ENCODE measurements at regions not wholly inside any gene's neighbourhood (a gene's known extent, or its start where the extent isn't known, plus 50 kb on each side); places are given as distances from the start of the nearest gene placed in this dataset.

- TF ChIP-seq CTCF (IDR thresholded peaks at IDR 0.05; ENCODE audit: low read depth, low read length), result no peak
- H3K4me3 ChIP-seq (replicated peaks in 1 of 2; ENCODE audit: low read depth in 2 of 2, low read length in 2 of 2), result no peak overlapping the region
- DNase-seq (ENCODE audit: low read depth in 2 of 2), result no peak
These were observed 178.3 kb downstream of the FBXO8 start for GRCh38 chr4:174105202-174105601.

DNA sequence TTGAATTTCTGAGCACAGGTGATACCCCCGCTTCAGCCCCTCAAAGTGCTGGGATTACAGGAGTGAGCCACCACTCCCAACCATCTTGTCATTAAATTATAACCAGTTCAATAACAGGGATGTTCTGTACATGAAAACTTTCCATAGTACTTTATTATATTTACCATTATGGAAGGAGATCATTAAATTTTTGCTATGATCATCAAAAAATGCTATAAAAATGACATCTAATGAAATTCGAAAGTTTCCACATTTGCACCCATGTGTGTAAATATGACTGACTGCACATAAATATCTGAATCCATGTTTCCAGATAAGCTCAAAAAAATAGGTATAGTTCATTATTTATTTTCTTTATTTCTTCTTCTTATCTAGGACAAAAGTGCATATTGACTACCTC lies 182.6 kb downstream of the FBXO8 start:
- no peak for TF ChIP-seq CTCF (IDR thresholded peaks at IDR 0.05; ENCODE audit: low read depth, low read length)
- no peak overlapping the region for H3K4me3 ChIP-seq (replicated peaks in 1 of 2; ENCODE audit: low read depth in 2 of 2, low read length in 2 of 2)
- DNase-seq (ENCODE audit: low read depth in 2 of 2), result no peak

GRCh38 chr4:174099712-174100111 lies 183.8 kb downstream of the FBXO8 start:
- no peak for TF ChIP-seq CTCF (IDR thresholded peaks at IDR 0.05; ENCODE audit: low read depth, low read length)
- H3K4me3 ChIP-seq (replicated peaks in 1 of 2; ENCODE audit: low read depth in 2 of 2, low read length in 2 of 2), result no peak overlapping the region
- no peak for DNase-seq (ENCODE audit: low read depth in 2 of 2)

GRCh38 chr4:174096999-174097398 lies 186.5 kb downstream of the FBXO8 start:
- no peak overlapping the region for H3K4me3 ChIP-seq (replicated peaks in 1 of 2; ENCODE audit: low read depth in 2 of 2, low read length in 2 of 2)
- DNase-seq (ENCODE audit: low read depth in 2 of 2), result no peak
- no peak for TF ChIP-seq CTCF (IDR thresholded peaks at IDR 0.05; ENCODE audit: low read depth, low read length)

- DNase-seq (ENCODE audit: low read depth in 2 of 2), result no peak
- H3K4me3 ChIP-seq (replicated peaks in 1 of 2; ENCODE audit: low read depth in 2 of 2, low read length in 2 of 2), result no peak overlapping the region
- TF ChIP-seq CTCF (IDR thresholded peaks at IDR 0.05; ENCODE audit: low read depth, low read length), result no peak
These were observed 187.0 kb downstream of the FBXO8 start for GRCh38 chr4:174096456-174096855.

DNA sequence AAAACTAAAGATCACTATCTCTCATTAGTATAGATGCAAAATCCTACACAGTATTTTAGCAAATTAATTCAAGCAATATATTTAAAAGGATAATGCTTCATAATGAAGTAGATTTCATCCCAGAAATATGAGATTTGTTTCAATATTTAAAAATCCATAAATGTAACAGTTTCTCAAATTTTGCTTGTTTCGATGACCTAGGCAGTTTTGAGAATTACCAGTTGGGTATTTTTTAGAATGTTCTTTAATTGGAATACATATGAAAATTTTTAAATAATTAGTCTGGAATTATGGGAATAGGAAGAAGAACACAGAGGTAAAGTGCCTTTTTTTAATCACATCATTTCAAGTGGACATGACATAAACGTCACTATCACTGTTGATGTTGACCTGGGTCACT lies 192.3 kb downstream of the FBXO8 start:
- TF ChIP-seq CTCF (IDR thresholded peaks at IDR 0.05; ENCODE audit: low read depth, low read length), result no peak
- H3K4me3 ChIP-seq (replicated peaks in 1 of 2; ENCODE audit: low read depth in 2 of 2, low read length in 2 of 2), result no peak overlapping the region
- no peak for DNase-seq (ENCODE audit: low read depth in 2 of 2)

- DNase-seq (ENCODE audit: low read depth in 2 of 2), result no peak
These were observed 193.8 kb downstream of the FBXO8 start for GRCh38 chr4:174089711-174090110.

More at GRCh38 chr4:174089711-174090110, 193.8 kb downstream of the FBXO8 start:
- TF ChIP-seq CTCF (IDR thresholded peaks at IDR 0.05; ENCODE audit: low read depth, low read length), result no peak
- no peak overlapping the region for H3K4me3 ChIP-seq (replicated peaks in 1 of 2; ENCODE audit: low read depth in 2 of 2, low read length in 2 of 2)
